ENCODE measurements at regions not wholly inside any gene's neighbourhood (a gene's known extent, or its start where the extent isn't known, plus 50 kb on each side); places are given as distances from the start of the nearest gene placed in this dataset.

DNA sequence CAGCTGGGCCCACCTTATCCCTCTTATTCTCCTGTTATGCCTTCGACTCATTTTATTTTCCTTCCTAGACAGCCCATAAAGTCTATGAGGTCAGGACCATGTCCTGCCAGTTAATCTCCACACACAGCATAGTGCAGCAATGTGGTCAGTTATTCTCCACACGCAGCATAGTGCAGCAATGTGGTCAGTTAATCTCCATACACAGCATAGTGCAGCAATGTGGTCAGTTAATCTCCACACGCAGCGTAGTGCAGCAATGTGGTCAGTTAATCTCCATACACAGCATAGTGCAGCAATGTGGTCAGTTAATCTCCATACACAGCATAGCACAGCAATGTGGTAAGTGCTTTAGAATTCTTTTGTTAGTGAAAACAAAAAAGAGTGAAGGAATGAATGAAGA is 77.8 kb downstream of the TEX36 start:
- Histone ChIP-seq H3K36me3 (no peaks in the 10 kb centered on the region), H3K4me1 (no peaks in the 10 kb centered on the region), H3K4me3 (no peak overlapping the region), H3K9me3 (no peaks in the 10 kb centered on the region), H3K27ac (no peak overlapping the region), H3K27me3 (no peaks in the 10 kb centered on the region)
- 85 to 91% methylated on average over 4 of the region's 4 CpGs for WGBS, 2 donors
- DNase-seq (no peak), FAIRE-seq (no peak), ATAC-seq (no peak)
- intact Hi-C loops (cut with DNase I), result no loop called here
- TF ChIP-seq, protein P1, sequence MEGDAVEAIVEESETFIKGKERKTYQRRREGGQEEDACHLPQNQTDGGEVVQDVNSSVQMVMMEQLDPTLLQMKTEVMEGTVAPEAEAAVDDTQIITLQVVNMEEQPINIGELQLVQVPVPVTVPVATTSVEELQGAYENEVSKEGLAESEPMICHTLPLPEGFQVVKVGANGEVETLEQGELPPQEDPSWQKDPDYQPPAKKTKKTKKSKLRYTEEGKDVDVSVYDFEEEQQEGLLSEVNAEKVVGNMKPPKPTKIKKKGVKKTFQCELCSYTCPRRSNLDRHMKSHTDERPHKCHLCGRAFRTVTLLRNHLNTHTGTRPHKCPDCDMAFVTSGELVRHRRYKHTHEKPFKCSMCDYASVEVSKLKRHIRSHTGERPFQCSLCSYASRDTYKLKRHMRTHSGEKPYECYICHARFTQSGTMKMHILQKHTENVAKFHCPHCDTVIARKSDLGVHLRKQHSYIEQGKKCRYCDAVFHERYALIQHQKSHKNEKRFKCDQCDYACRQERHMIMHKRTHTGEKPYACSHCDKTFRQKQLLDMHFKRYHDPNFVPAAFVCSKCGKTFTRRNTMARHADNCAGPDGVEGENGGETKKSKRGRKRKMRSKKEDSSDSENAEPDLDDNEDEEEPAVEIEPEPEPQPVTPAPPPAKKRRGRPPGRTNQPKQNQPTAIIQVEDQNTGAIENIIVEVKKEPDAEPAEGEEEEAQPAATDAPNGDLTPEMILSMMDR (IDR thresholded peaks at IDR 0.05), result no peak

DNA sequence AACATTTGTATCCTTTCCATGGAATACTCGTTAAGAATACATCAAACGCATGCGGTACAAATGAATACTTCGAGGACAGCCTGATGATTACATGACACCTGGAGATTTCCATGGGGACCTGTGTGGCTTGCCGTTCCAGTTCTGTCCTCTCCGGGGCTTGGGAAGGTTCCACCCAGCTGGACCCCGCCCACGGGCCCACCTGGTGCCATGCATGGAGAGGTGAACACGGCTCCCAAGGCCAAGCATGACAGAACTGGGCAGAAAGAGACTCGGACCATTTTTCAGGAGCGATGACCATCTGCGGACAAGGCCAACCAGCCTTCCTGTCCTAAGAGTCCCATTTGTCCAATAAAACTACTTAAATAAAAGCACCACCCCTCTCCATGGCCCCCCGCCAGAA is 80.1 kb downstream of the TEX36 start:
- no peak overlapping the region for H3K4me3 ChIP-seq
- H3K9me3 ChIP-seq, result no peaks in the 10 kb centered on the region
- WGBS, 2 donors, result 63 to 69% methylated on average over 13 of the region's 13 CpGs
- no peak overlapping the region for H3K27ac ChIP-seq
- FAIRE-seq (no peak), ATAC-seq (no peak), DNase-seq (no peak)
- H3K27me3 ChIP-seq, result no peaks in the 10 kb centered on the region
- intact Hi-C loops (cut with DNase I), result no loop called here
- TF ChIP-seq, protein P1 (IDR thresholded peaks at IDR 0.05), result no peak
- no peaks in the 10 kb centered on the region for H3K4me1 ChIP-seq
- H3K36me3 ChIP-seq, result no peaks in the 10 kb centered on the region

DNA sequence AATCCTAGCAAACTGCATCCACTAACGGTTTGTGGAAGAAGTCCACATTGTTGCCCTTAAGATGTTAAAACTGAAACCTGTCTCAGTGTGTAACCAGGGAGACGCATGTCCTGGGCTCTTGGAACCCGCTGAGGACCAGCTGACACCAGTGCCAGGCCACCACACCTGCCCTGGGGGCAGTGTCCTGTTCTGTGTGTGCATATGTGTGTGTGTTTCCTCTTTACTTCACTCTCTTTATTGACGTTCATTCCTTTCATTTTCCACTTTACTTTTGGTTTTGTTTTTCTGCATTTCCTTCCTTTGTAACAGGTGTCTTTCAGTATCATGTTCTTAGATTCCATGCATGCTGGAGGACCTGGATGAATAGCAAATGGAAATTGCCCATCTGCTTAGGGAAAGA is 83.8 kb downstream of the TEX36 start:
- Histone ChIP-seq H3K9me3 (no peaks in the 10 kb centered on the region), H3K36me3 (no peaks in the 10 kb centered on the region), H3K27me3 (no peaks in the 10 kb centered on the region), H3K4me3 (no peak overlapping the region), H3K4me1 (no peaks in the 10 kb centered on the region), H3K27ac (no peak overlapping the region)
- 83 to 86% methylated on average over 4 of the region's 4 CpGs for WGBS, 2 donors
- no peak for FAIRE-seq
- TF ChIP-seq, protein P1 (IDR thresholded peaks at IDR 0.05), result no peak
- no peak for DNase-seq
- ATAC-seq, result no peak
- intact Hi-C loops (cut with DNase I), result no loop called here

DNA sequence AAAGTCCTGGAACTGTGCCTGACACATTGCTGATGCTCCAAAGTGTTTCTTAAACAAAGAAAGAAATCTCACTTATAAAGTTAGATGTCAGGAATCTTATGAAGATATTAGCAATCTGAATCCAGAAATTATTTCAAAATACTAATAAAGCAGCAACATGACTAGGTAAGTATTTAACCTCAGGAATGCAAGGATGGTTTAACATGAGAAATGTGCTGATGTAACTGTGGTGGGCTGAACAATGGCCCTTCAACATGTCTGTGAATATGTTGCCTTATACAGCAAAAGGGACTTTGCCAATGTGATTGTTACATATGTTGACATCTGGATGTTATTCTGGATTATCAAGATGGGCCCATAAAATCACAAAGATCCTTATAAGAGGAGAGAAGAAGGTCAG is 87.1 kb downstream of the TEX36 start:
- Histone ChIP-seq H3K36me3 (no peaks in the 10 kb centered on the region), H3K27me3 (no peaks in the 10 kb centered on the region), H3K4me1 (no peaks in the 10 kb centered on the region), H3K4me3 (no peak overlapping the region), H3K9me3 (no peaks in the 10 kb centered on the region), H3K27ac (no peak overlapping the region)
- TF ChIP-seq, protein P1 (IDR thresholded peaks at IDR 0.05), result no peak
- DNase-seq (no peak), FAIRE-seq (no peak), ATAC-seq (no peak)
- intact Hi-C loops (cut with DNase I), result no loop called here

DNA sequence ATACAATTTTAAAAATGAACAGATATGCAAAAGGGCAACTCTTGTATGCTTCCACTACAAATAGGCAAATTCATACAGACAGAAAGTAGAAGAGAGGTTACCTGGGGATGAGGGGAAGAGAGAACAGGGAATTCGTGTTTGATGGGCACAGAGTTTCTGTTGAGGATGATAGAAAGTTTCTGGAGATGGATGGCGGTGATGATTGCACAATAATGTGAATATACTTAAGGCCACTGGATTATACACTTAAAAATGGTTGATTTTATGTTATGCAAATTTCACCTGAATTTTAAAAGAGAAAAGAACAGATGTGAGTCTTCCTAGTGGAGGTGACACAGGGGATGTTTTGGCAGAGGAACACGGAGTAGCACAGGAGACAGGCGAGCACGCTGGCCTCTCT is 89.3 kb downstream of the TEX36 start:
- ATAC-seq, result no peak
- Histone ChIP-seq H3K36me3 (no peaks in the 10 kb centered on the region), H3K4me3 (no peak overlapping the region), H3K4me1 (no peaks in the 10 kb centered on the region), H3K9me3 (no peaks in the 10 kb centered on the region), H3K27me3 (no peaks in the 10 kb centered on the region), H3K27ac (no peak overlapping the region)
- intact Hi-C loops (cut with DNase I), result no loop called here
- TF ChIP-seq, protein P1 (IDR thresholded peaks at IDR 0.05), result no peak
- FAIRE-seq, result no peak
- WGBS, 2 donors, result 87 to 95% methylated on average over 5 of the region's 5 CpGs
- DNase-seq, result no peak

All from pancreas (tissue), 10 donors.